ENCODE measurements at regions not wholly inside any gene's neighbourhood (a gene's known extent, or its start where the extent isn't known, plus 50 kb on each side); places are given as distances from the start of the nearest gene placed in this dataset.
A peak's percentile ranks its signal among the peaks of the same experiment; 100 is the strongest.

GRCh38 chr3:193970131-193970772, 165.7 kb upstream of the HES1 start (continued):
- TF ChIP-seq ZNF518A (tag by site-specific recombination; conservative IDR thresholded peaks at IDR 0.05; ENCODE audit: low read depth): peak; percentile 98
- 0 out of 2 replicates have a peak, but pooled peaks have one; percentile 62 for TF ChIP-seq MYNN (tag by site-specific recombination; IDR thresholded peaks at IDR 0.05; ENCODE audit: borderline replicate concordance)
- TF ChIP-seq GFI1B (tag by site-specific recombination; IDR thresholded peaks at IDR 0.05): peak; percentile 71
- TF ChIP-seq ZNF433 (tag by site-specific recombination; IDR thresholded peaks at IDR 0.05; ENCODE audit: low read depth): peak; percentile 94
- TF ChIP-seq RBAK (tag by site-specific recombination; IDR thresholded peaks at IDR 0.05): 0 out of 2 replicates have a peak, but pooled peaks have one; percentile 66
- peak; percentile 55 for TF ChIP-seq ZNF341 (tag by site-specific recombination; IDR thresholded peaks at IDR 0.05; ENCODE audit: low read depth)
- TF ChIP-seq ZNF121 (tag by site-specific recombination; IDR thresholded peaks at IDR 0.05): 0 out of 2 replicates have a peak, but pooled peaks have one; percentile 61
- peak; percentile 43; the same call in 1 of the 2 replicates for TF ChIP-seq MZF1 (tag by site-specific recombination; IDR thresholded peaks at IDR 0.05; ENCODE audit: borderline replicate concordance)
- TF ChIP-seq ZNF623 (tag by site-specific recombination; IDR thresholded peaks at IDR 0.05): peak; percentile 86
- TF ChIP-seq ZNF394 (tag by site-specific recombination; IDR thresholded peaks at IDR 0.05; ENCODE audit: borderline replicate concordance): peak; percentile 98
- peak; percentile 92 for TF ChIP-seq ZNF558 (tag by site-specific recombination; IDR thresholded peaks at IDR 0.05)
- peak; percentile 92 for TF ChIP-seq ZBTB8A (tag by site-specific recombination; IDR thresholded peaks at IDR 0.05)
- 0 out of 2 replicates have a peak, but pooled peaks have one; percentile 44 for TF ChIP-seq ZNF362 (tag by site-specific recombination; IDR thresholded peaks at IDR 0.05)
- TF ChIP-seq ZNF354C (tag by site-specific recombination; IDR thresholded peaks at IDR 0.05; ENCODE audit: borderline replicate concordance, low read depth): peak; percentile 90; the same call in 1 of the 2 replicates
- TF ChIP-seq ZNF580 (tag by site-specific recombination; IDR thresholded peaks at IDR 0.05): peak; percentile 83
- TF ChIP-seq OVOL3 (tag by site-specific recombination; IDR thresholded peaks at IDR 0.05): peak; percentile 77; the same call in 1 of the 2 replicates
- TF ChIP-seq ZFP3 (tag by site-specific recombination; IDR thresholded peaks at IDR 0.05; ENCODE audit: low read depth): peak; percentile 60; the same call in 1 of the 2 replicates
- TF ChIP-seq ZEB2 (tag by site-specific recombination; IDR thresholded peaks at IDR 0.05): 0 out of 2 replicates have a peak, but pooled peaks have one; percentile 33
- TF ChIP-seq ZNF266 (tag by site-specific recombination; IDR thresholded peaks at IDR 0.05; ENCODE audit: low read depth): peak; percentile 96
- peak; percentile 87 for TF ChIP-seq ZBTB11 (tag by site-specific recombination; conservative IDR thresholded peaks at IDR 0.05; ENCODE audit: low read depth)
- TF ChIP-seq ZNF704 (tag by site-specific recombination; IDR thresholded peaks at IDR 0.05): peak; percentile 90; the same call in 1 of the 2 replicates
- TF ChIP-seq ZNF664 (tag by site-specific recombination; IDR thresholded peaks at IDR 0.05): peak; percentile 90
- TF ChIP-seq ZNF19 (tag by site-specific recombination; IDR thresholded peaks at IDR 0.05; ENCODE audit: low read depth): peak; percentile 79; the same call in 1 of the 2 replicates
- TF ChIP-seq KLF7 (tag by site-specific recombination; IDR thresholded peaks at IDR 0.05; ENCODE audit: borderline replicate concordance): peak; percentile 59; the same call in 1 of the 2 replicates
- TF ChIP-seq GLI2 (tag by site-specific recombination; IDR thresholded peaks at IDR 0.05; ENCODE audit: borderline replicate concordance, low read depth): peak; percentile 90; the same call in 1 of the 2 replicates
- peak; percentile 94 for TF ChIP-seq ZNF404 (tag by site-specific recombination; IDR thresholded peaks at IDR 0.05)
- peak; percentile 47 for TF ChIP-seq ZNF654 (tag by site-specific recombination; IDR thresholded peaks at IDR 0.05; ENCODE audit: low read depth)
- peak; percentile 35; the same call in 1 of the 2 replicates for TF ChIP-seq ZNF366 (tag by site-specific recombination; conservative IDR thresholded peaks at IDR 0.05)

Data from HEK293 (cell line).